ENCODE measurements at regions not wholly inside any gene's neighbourhood (a gene's known extent, or its start where the extent isn't known, plus 50 kb on each side); places are given as distances from the start of the nearest gene placed in this dataset.

DNA sequence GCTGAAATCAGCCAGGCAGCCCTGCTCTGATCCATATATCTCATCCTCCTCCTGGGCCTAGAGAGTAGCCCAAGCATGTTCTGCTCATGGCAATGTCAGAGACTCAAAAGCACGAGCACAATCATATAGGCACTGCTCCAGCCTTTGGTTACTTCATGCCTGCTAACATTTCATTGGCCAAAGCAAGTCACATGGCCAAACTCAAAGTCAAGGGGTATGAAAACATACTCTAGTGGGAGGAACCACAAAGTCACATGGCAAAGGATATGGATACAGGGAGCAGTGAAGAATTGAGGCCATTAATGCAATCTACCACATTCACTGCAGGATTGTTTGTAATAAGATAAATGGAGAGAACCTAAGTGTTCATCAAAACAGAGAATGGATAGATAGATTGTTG is 87.8 kb upstream of the SPATS2L start:
- Histone ChIP-seq H3K27me3 (ENCODE audit: control insufficient read depth in 2 of 2, insufficient read depth in 1 of 2, low read length in 1 of 2) (no peaks in the 10 kb centered on the region), H3K27ac (ENCODE audit: low read depth in 1 of 2, low read length in 1 of 2) (no peak overlapping the region), H3K36me3 (ENCODE audit: control insufficient read depth in 2 of 2, insufficient read depth in 2 of 2, low read length in 1 of 2) (no peaks in the 10 kb centered on the region), H3K4me3 (ENCODE audit: low read length in 2 of 2) (no peak overlapping the region), H3K4me1 (ENCODE audit: control insufficient read depth in 2 of 2, insufficient read depth in 2 of 2, low read length in 2 of 2) (no peaks in the 10 kb centered on the region), H3K9me3 (ENCODE audit: control insufficient read depth in 2 of 2, insufficient read depth in 1 of 2, low read length in 1 of 2) (no peaks in the 10 kb centered on the region)
- DNase-seq (ENCODE audit: low read depth in 6 of 9, low spot score in 9 of 9), result no peak
- 98% methylated on average over 1 of the region's 1 CpG for WGBS

DNA sequence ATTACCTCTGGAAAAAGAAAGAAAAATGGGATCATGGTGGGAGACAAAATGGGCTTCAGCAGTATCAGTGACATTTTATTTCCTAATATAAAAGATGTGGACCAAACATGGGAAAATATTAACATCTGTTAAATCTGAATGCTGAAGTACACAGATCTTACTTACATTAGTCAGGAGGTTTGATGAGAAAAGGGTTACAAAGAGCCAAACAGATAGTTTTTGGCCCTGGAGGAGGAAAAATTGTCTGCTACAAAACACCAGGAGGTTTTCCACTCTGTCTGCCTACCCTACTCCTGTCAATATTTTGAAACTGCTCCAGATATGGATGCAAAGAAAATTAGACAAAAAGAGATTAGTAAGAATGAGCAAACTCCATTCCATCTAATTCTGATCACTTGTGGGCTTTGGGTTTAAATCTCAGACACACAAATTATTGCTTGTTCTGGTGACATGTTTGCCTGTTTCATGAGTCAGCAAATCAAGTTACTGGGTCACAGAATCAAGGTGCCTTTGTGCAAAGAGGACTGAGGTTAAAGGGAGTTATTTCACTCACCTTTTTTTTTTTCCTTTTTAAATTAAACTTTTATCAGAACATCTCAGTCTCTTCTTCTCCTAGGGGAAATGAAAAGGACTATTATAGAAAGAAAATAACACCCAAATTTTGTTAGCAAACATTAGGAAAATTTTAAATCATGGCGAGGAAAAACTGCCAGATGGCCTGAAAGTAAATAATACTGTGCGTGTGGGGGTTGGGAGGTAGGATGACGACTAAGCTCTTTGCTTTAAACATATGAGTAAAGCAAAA is 87.0 kb upstream of the SPATS2L start:
- no peaks in the 10 kb centered on the region for H3K27me3 ChIP-seq (ENCODE audit: control insufficient read depth in 2 of 2, insufficient read depth in 1 of 2, low read length in 1 of 2)
- WGBS, result 95% methylated on average over 3 of the region's 3 CpGs
- no peaks in the 10 kb centered on the region for H3K36me3 ChIP-seq (ENCODE audit: control insufficient read depth in 2 of 2, insufficient read depth in 2 of 2, low read length in 1 of 2)
- DNase-seq (ENCODE audit: low read depth in 6 of 9, low spot score in 9 of 9), result no peak
- H3K27ac ChIP-seq (ENCODE audit: low read depth in 1 of 2, low read length in 1 of 2), result no peak overlapping the region
- no peaks in the 10 kb centered on the region for H3K9me3 ChIP-seq (ENCODE audit: control insufficient read depth in 2 of 2, insufficient read depth in 1 of 2, low read length in 1 of 2)
- no peaks in the 10 kb centered on the region for H3K4me1 ChIP-seq (ENCODE audit: control insufficient read depth in 2 of 2, insufficient read depth in 2 of 2, low read length in 2 of 2)
- H3K4me3 ChIP-seq (ENCODE audit: low read length in 2 of 2), result no peak overlapping the region

DNA sequence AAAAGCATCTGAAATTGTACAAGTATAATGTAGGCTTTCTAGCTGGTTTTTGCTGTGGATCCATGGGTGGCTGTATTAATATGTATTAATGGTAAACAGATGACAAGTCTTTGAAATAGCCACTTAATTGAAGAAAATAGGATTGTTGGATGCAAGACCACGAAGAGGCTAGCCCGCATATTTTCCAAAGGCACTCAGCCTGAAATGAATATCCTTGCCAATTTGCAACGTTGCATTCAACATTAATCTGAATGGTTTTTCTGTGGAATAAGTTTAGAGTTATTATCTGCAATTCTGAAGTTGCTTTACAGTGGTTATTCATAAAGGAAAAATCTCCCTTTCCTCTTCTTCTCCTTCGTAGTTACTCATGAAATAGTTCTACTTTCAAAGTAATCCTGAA is 86.2 kb upstream of the SPATS2L start:
- H3K4me3 ChIP-seq (ENCODE audit: low read length in 2 of 2), result no peak overlapping the region
- no peaks in the 10 kb centered on the region for H3K27me3 ChIP-seq (ENCODE audit: control insufficient read depth in 2 of 2, insufficient read depth in 1 of 2, low read length in 1 of 2)
- no peaks in the 10 kb centered on the region for H3K9me3 ChIP-seq (ENCODE audit: control insufficient read depth in 2 of 2, insufficient read depth in 1 of 2, low read length in 1 of 2)
- H3K4me1 ChIP-seq (ENCODE audit: control insufficient read depth in 2 of 2, insufficient read depth in 2 of 2, low read length in 2 of 2), result no peaks in the 10 kb centered on the region
- no peak for DNase-seq (ENCODE audit: low read depth in 6 of 9, low spot score in 9 of 9)
- H3K36me3 ChIP-seq (ENCODE audit: control insufficient read depth in 2 of 2, insufficient read depth in 2 of 2, low read length in 1 of 2), result no peaks in the 10 kb centered on the region
- H3K27ac ChIP-seq (ENCODE audit: low read depth in 1 of 2, low read length in 1 of 2), result no peak overlapping the region
- 89% methylated on average over 4 of the region's 4 CpGs for WGBS

DNA sequence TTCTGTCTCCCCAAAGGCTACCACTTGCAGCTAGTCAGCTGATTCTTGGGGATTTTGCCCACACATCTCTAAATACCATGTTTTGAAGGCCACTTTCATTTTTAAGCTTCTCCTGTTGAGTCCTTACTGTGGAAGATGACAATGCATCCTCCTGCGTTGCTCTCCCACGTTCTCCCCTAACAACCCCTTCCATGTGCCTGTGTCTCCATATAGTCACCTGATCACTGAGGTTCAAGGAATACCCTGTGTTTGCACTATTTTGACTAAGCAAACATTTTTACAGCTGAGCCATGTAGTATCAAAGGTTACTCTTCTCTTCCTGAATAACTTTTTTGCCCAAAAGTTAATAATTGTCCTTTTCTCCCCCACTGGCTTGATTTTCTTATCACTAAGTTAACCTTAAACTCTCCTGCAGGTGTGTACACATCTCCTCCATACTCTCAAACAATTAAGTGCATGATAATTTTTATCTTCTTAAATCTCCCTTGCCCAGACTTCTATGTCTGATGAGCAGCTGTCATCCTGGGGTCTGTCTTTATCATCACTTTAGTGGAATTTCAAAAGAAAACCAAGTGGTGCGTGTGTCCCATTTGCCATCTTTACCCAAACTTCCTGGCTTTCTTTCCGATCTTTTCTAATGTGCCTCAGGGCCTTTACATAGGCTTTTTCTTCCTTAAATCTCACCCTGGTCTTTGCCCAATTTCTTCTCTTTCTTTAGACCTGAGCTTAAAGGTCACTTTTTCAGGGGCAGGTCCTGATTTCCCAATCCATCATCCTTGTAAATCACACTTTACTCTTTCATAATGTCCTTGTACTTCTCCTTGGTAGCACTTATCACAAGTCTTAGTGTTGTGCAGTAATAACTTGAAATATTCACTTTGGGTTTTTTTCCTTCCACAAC is 85.2 kb upstream of the SPATS2L start:
- H3K4me3 ChIP-seq (ENCODE audit: low read length in 2 of 2), result no peak overlapping the region
- H3K36me3 ChIP-seq (ENCODE audit: control insufficient read depth in 2 of 2, insufficient read depth in 2 of 2, low read length in 1 of 2), result no peaks in the 10 kb centered on the region
- 95% methylated on average over 4 of the region's 4 CpGs for WGBS
- H3K9me3 ChIP-seq (ENCODE audit: control insufficient read depth in 2 of 2, insufficient read depth in 1 of 2, low read length in 1 of 2), result no peaks in the 10 kb centered on the region
- peaks cover 0 to 6% of the 10 kb centered on the region in 2 donors for H3K4me1 ChIP-seq (ENCODE audit: control insufficient read depth in 2 of 2, insufficient read depth in 2 of 2, low read length in 2 of 2)
- H3K27ac ChIP-seq (ENCODE audit: low read depth in 1 of 2, low read length in 1 of 2), result no peak overlapping the region
- DNase-seq (ENCODE audit: low read depth in 6 of 9, low spot score in 9 of 9), result no peak
- no peaks in the 10 kb centered on the region for H3K27me3 ChIP-seq (ENCODE audit: control insufficient read depth in 2 of 2, insufficient read depth in 1 of 2, low read length in 1 of 2)

DNA sequence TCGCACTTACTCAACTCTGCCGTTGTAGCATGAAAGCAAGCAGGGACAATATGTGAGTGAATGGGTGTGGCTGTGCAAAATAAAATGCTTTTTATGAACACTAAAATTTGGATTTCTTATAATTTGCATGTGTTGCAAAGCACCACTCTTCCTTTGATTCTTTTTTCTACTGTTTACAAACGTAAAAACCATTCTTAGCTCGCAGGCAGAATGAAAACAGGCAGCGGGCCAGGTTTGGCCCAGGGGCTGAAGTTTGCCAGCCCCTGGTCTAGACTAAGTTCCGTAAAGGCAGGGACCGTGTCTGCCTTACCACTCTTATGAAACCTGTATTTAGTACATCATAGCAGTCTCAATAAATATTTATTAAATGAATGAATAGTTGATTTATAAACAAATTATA is 83.7 kb upstream of the SPATS2L start:
- H3K36me3 ChIP-seq (ENCODE audit: control insufficient read depth in 2 of 2, insufficient read depth in 2 of 2, low read length in 1 of 2), result no peaks in the 10 kb centered on the region
- H3K4me1 ChIP-seq (ENCODE audit: control insufficient read depth in 2 of 2, insufficient read depth in 2 of 2, low read length in 2 of 2), result peaks cover 0 to 9% of the 10 kb centered on the region in 2 donors
- H3K9me3 ChIP-seq (ENCODE audit: control insufficient read depth in 2 of 2, insufficient read depth in 1 of 2, low read length in 1 of 2), result no peaks in the 10 kb centered on the region
- DNase-seq (ENCODE audit: low read depth in 6 of 9, low spot score in 9 of 9), result no peak
- no peak overlapping the region for H3K4me3 ChIP-seq (ENCODE audit: low read length in 2 of 2)
- 82% methylated on average over 7 of the region's 7 CpGs for WGBS
- no peak overlapping the region for H3K27ac ChIP-seq (ENCODE audit: low read depth in 1 of 2, low read length in 1 of 2)
- no peaks in the 10 kb centered on the region for H3K27me3 ChIP-seq (ENCODE audit: control insufficient read depth in 2 of 2, insufficient read depth in 1 of 2, low read length in 1 of 2)

DNA sequence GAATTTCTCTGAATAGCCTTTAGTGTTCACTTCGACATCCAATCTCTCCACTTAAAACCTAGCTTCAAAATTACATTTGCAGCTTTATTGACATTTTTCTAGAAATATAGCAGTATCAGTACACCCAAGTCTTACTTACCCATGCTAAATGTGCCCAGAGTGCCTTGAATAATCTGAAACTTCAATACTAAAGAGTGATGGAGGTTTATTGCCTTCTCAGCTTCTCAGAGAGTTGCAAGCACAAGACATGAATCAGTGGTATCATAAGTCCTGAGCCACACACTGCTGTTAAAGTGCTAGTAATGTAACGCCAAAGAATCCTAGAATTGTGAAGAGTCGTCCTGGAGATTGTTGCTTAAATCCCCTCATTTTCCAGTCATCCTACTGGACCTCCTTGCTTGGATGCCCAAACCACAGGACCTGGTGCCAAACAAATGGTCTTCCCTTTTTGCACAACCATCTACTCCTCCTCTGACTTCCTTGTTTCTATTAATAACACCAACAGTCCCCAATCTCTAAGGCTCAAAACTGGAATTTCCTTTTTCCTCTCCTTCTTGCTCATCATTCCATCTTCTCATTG is 83.2 kb upstream of the SPATS2L start:
- Histone ChIP-seq H3K9me3 (ENCODE audit: control insufficient read depth in 2 of 2, insufficient read depth in 1 of 2, low read length in 1 of 2) (no peaks in the 10 kb centered on the region), H3K27me3 (ENCODE audit: control insufficient read depth in 2 of 2, insufficient read depth in 1 of 2, low read length in 1 of 2) (no peaks in the 10 kb centered on the region), H3K4me1 (ENCODE audit: control insufficient read depth in 2 of 2, insufficient read depth in 2 of 2, low read length in 2 of 2) (peaks cover 0 to 9% of the 10 kb centered on the region in 2 donors), H3K27ac (ENCODE audit: low read depth in 1 of 2, low read length in 1 of 2) (no peak overlapping the region), H3K36me3 (ENCODE audit: control insufficient read depth in 2 of 2, insufficient read depth in 2 of 2, low read length in 1 of 2) (no peaks in the 10 kb centered on the region), H3K4me3 (ENCODE audit: low read length in 2 of 2) (no peak overlapping the region)
- DNase-seq (ENCODE audit: low read depth in 6 of 9, low spot score in 9 of 9), result no peak
- WGBS, result 95% methylated on average over 3 of the region's 3 CpGs

DNA sequence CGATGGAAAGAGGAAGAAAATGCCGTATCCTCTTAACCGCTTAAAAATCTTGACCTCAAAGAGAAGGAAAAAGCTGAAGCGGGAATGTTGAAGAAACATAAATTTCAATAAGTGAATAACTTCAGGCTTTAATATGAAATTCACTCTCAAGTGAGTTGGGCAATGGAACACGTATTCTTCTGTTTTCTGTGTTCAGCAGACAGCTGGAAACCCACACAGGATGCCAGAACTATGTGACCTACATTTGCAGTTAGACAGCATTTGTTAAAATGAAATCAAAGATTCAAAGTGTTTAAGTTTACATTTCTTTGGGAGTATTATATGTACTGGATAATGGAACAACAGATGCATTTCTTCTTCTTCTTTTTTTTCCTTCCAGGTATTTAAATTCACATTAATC is 80.5 kb upstream of the SPATS2L start:
- whole genome bisulfite sequencing, result 89% methylated on average over 5 of the region's 5 CpGs
- H3K27ac ChIP-seq (ENCODE audit: low read depth in 1 of 2, low read length in 1 of 2), result peak overlapping the region in 1 of 2 donors; percentile 17

DNA sequence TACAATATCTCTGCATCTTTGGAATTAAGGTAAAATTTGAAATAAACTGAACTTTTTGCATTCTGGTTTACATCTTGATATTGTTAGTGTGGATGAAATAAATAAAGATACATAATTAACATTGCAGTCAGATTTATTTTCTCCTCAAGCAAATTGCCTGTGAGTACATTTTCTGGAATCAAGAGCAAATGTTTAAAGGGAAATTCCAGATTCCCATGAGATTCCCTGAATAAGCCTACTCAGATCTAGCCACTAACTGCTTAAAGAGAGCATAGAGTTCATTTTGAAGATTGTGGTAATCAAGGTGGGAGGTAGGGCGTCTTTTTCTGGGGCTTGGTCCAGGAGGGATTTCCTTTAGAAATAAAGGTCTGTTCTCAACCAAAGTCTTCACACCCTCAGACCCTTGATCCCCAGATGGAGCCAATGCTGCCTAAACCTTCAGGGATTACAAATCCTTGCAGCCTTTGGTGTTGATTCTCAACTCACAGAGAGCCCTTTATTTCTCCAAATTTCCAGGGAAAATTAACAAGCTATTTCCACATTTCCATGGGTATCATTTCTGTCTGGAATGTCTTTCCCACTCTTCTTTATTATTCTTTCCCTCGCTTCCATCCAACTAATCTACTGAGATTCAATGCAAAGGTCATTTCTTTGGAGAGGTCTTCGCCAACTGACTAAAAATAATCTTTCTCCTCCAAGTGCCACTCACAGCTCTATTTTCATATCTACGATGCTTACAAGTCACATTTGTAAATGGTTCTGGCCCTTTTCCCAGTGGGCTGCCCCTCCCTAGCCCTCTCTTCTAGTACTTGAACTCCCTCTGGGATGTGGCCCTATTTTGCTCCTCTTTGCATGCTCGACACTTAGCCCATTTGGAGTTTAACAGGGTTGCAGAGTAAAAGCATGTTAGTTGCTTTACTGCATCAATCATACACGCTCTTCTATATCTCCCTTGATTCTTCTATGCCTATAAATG is 79.8 kb upstream of the SPATS2L start:
- DNase-seq (ENCODE audit: low read depth in 6 of 9, low spot score in 9 of 9), result no peak
- no peaks in the 10 kb centered on the region for H3K9me3 ChIP-seq (ENCODE audit: control insufficient read depth in 2 of 2, insufficient read depth in 1 of 2, low read length in 1 of 2)
- 92% methylated on average over 6 of the region's 6 CpGs for WGBS
- no peak overlapping the region for H3K27ac ChIP-seq (ENCODE audit: low read depth in 1 of 2, low read length in 1 of 2)
- no peaks in the 10 kb centered on the region for H3K27me3 ChIP-seq (ENCODE audit: control insufficient read depth in 2 of 2, insufficient read depth in 1 of 2, low read length in 1 of 2)
- H3K4me1 ChIP-seq (ENCODE audit: control insufficient read depth in 2 of 2, insufficient read depth in 2 of 2, low read length in 2 of 2), result peaks cover 0 to 9% of the 10 kb centered on the region in 2 donors
- no peak overlapping the region for H3K4me3 ChIP-seq (ENCODE audit: low read length in 2 of 2)
- H3K36me3 ChIP-seq (ENCODE audit: control insufficient read depth in 2 of 2, insufficient read depth in 2 of 2, low read length in 1 of 2), result no peaks in the 10 kb centered on the region

More for the DNA sequence above, 80.5 kb upstream of the SPATS2L start:
- Histone ChIP-seq H3K9me3 (ENCODE audit: control insufficient read depth in 2 of 2, insufficient read depth in 1 of 2, low read length in 1 of 2) (no peaks in the 10 kb centered on the region), H3K4me1 (ENCODE audit: control insufficient read depth in 2 of 2, insufficient read depth in 2 of 2, low read length in 2 of 2) (peaks cover 0 to 9% of the 10 kb centered on the region in 2 donors), H3K36me3 (ENCODE audit: control insufficient read depth in 2 of 2, insufficient read depth in 2 of 2, low read length in 1 of 2) (no peaks in the 10 kb centered on the region), H3K4me3 (ENCODE audit: low read length in 2 of 2) (no peak overlapping the region), H3K27me3 (ENCODE audit: control insufficient read depth in 2 of 2, insufficient read depth in 1 of 2, low read length in 1 of 2) (no peaks in the 10 kb centered on the region)
- DNase-seq (ENCODE audit: low read depth in 6 of 9, low spot score in 9 of 9), result peak in 8 of 9 donors; percentile 9 to 60 (median 18)

Data from thymus (tissue), 11 donors.